Activated T-cell treated with anti-CD3 and anti-CD28 coated beads, Interleukin-2, amount 50 U/mL, for 48 hours (primary cell): ENCODE measurements at regions not wholly inside any gene's neighbourhood (a gene's known extent, or its start where the extent isn't known, plus 50 kb on each side); places are given as distances from the start of the nearest gene placed in this dataset.

ENCODE experiments used
- DNase-seq, 2 experiments: peaks; one replicate each; pipeline ENCODE4 v3.0.0-alpha.2; 2020

DNA sequence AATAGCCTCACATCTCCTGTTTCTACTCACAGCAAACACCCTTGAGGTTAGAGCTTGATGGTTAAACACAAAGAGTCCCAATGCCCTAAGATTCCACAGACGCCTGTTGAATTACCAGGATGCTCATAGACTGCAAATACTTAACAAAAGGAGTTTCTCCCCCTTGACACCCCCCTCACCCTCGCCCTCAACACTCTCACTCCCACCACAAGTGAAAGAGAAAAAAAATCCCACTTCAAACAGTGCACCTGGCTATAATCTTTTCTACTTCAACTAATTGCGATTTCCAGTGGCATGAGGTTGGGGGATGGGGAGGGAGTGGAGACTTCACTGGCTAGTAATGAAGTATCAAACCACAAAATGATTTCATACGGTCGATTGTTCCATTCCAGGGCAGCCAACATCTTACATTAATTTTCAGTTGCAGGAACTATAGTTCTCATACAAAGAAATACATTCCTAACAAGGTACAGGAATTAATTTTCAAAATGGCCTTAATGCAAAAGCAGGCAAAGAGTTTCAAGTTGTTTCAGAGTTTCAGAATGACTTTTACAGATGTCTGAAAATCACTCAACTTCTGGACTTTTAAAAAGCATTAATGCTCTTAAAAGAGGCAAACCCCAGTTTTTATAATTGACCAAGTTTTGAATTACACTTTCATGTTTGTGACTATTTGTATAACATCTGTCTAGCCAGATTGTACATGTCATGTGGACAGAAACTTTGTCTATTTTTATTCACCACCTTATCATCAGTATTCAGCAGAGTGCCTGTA is 390.7 kb downstream of the C12orf75 start:
- no peak for DNase-seq

DNA sequence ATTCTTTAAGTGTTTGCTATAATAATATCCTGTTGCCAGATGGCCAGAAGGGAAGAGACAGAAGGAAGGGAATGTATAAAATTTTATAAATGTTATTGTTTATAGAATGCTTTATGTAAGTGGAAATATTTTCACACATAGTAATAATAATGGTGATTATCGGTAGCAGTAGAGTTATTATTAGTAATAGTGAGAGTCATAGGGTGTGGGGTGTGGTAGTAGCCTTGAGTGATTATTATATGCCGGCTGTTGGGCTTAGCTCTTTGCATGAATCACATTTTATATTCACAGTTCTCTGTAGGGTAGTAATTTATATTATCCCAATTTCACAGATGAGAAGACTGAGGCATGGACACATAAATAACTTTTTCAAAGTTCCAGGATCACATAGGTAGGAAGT is 391.4 kb downstream of the C12orf75 start:
- no peak for DNase-seq

GRCh38 chr12:105723066-105723465 is 392.6 kb downstream of the C12orf75 start:
- DNase-seq, result no peak

- DNase-seq, result no peak
These were observed 393.0 kb downstream of the C12orf75 start for GRCh38 chr12:105723494-105723893.

GRCh38 chr12:105724641-105725040 is 394.1 kb downstream of the C12orf75 start:
- DNase-seq, result no peak

GRCh38 chr12:105725054-105725453 is 394.6 kb downstream of the C12orf75 start:
- DNase-seq, result no peak

DNA sequence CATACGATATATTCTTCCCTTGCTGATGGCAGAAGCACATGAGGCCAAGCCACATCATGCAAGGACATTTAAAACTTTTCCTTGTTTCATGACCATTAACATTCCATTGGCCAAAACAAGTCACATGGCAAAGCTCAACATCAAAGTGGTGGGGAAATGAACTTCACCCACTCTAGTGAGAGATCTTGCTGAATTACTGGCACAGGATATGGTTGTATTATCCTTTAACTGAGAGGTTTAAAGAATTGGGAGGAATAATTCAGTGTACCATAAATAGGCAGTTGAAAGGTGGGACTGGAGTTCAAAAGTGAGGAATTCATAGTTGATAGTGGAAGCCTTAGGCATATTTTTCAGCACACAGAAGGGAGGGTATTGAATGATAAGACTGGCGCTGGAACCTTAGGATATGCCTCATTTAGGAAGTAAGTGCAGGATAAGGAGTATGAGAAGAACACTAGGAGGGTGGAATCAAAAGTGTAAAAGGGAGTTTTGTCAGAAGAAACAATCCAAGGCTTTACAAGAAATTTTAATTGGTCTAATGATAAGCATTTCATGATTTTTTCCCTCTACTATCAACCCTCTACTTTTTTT is 398.8 kb downstream of the C12orf75 start:
- DNase-seq, result no peak

DNA sequence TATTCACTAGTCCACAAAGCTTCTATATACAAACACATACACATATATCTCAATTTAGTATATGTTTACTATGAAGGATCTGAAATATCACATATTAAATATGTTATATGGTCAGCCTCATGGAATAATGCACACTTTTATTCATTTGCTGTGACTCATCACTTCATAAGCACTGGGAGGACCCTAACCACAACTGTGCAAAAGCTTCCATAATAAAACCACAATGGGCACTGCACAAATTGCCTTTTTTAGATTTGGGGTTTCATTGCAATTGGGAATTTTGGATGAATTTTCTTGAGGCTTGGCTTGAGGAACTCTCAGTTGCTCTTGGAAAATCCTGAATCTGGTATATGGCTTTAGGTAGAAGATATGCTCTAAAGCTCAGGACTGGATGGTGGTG is 399.4 kb downstream of the C12orf75 start:
- no peak for DNase-seq

DNA sequence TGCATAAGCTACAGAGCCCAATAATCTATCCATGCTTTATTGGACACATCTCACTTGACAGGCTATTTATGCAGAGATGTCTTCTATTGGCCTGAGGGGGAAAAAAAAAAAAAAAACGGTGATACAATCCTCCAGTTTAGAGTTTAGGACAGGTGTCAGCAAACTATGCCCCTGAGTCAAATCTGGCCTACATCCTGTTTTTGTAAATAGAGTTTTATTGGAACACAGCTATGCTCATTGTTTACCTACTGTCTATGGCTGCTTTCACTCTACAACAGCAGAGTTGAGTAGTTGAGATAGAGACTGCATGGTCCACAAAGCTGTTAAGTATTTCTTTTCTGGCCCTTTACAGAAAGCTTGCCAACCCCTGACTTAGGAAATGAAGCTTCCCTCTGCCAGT is 403.1 kb downstream of the C12orf75 start:
- DNase-seq, result no peak

DNA sequence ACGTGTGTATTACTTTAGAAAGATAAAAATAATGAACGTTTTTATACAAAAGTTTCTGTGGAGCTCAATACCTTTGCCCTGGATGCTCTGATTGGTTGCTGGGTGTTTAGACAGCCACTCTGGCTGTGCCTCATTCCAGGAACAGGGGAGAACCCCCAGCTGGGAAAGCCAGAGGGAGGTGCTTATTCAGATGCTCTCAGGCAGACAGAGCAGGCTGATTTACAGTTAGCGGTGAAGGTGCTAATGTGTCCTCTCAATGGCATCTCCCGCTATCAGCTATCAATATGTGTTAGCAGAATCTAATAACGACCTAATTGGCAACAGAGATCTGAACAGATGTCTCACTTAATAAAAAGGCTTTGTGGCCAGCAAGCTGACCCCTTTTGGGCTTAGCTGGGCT is 402.3 kb downstream of the NUAK1 start:
- no peak for DNase-seq

DNA sequence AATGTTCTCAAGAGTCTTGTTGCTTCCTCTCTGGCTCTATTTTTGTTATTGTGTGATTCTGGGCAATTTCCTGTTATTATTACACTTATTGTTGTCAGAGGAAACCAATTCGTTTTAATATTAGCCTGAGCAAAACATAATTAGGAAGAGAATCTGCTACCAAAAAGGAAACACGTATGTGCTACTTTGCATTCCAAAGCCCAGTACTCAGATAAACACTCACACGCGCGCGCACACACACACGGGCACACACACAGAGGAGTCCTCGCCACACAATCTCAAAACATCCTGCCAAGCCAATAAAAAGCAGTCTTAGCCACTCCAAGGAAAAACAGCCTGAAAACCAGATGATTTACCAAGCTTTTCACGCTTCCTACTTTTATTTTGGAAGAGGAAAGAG is 400.7 kb downstream of the NUAK1 start:
- no peak for DNase-seq

GRCh38 chr12:105740369-105740768 is 398.4 kb downstream of the NUAK1 start:
- DNase-seq, result no peak

DNA sequence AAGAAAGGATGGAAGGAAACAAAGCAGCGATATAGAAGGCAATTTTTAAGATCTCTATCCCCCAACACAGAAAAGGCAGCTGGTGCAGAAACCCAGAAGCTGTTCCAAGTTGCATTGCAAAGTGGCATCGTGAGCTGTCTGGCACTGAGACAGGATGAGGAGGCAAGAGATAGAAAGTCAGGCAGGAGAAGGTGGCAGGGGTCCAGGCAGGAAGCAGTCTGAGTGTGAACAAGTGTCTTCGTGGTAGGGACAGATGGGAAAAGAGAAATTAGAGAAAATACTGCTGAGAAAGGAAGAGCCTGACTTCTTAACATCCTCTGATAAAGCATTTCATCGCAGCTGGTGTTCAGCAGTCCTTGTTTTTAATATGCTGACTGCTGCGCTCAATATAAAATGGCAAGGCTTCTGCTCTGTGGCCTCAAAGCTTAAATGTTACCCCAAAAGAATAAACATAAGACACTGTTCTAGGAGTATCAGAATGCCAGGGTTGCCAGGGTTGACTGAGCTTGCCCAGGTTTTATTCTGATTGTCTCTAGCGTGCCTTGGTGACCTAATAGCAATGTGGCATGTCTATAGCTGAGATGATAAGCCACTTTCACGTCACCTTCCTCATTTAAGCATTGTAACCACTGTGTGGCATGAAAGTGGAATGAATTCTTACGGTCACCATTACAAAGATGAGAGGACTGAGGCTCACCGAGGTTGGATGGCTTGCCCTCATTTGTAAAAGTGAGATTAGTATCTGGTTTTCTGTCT is 397.6 kb downstream of the NUAK1 start:
- DNase-seq, result no peak

DNA sequence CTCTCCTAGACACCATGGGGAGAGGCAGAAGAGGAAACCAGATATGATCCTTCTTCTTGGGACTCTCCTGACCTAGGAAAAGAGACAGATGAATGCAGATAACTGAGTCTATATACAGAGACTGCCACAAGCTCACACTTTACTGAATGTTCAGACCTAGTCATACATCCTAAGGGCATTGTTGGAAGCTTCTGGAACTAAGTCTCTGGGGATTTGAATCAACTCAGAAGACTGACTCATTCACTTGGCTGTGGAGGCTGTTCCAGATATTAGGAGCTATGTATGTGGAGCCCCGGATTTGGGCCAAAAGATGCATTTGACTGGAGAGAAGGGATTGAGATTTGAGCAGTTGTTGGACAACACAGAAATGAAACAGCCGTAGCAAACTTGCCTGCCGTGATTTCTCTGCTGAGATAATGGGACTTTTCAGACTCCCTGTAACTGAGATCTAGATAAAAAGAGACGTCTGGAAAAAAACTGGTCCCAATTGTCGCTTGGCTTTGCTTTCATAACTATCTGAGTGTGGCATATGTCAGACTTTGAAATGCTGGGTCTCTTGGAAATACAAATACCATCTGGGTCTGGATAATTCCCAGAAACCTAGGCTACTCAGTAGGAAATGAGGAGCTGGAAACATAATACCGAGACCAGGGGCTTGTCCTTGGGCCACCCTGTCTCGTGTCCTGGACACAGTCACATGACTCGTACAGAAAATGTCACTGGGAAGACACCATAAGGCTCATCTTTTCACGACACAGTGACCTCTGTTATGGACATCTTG is 396.8 kb downstream of the NUAK1 start:
- no peak for DNase-seq

- DNase-seq, result no peak
These were observed 396.2 kb downstream of the NUAK1 start for GRCh38 chr12:105742567-105742874.

DNA sequence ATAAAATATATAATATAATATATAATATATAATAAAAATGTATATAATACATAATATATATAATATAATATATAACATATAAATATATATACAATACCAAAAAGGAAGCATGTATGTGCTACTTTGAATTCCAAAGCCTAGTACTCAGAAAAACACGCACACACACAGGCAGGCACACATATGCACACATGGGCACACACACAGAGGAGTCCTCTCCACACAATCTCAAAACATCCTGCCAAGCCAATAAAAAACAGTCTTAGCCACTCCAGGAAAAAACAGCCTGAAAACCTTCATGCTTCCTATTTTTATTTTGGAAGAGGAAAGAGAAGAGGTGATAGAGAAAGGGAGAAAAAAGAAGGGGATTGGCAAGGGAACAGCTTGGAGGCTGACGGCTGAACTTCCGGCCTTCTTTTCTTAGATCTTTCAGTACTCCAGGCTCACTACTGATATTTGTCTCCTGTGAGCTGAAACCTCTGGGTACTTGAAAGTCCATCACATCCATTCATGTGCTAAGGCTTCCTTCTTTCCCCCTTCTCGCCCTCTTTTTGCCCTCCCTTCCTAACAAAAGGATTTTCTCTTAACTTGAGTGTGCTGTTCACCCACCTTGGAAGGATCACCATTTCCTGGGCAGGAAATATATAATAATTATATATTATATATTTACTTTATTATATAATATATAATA is 394.2 kb downstream of the NUAK1 start:
- DNase-seq, result no peak

DNA sequence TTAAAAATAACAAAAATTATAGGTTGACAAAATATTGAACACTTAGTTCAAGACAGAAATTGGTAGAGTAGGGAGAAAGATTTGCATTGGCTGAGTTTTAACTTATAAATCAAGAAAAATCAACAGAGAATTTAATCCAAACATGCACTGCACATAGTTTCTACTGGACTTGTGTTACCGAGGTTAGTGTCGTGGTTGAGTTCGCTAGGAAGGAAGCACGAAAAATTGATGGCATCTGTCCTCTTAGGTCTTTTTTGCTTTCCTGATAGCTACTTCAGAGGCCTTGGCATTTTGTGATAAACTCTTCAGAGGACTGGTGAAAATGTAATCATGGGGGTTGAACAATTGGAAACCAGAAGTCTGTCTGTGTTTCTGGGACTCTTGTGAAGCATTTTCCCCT is 392.9 kb downstream of the NUAK1 start:
- no peak for DNase-seq

GRCh38 chr12:105748806-105749600 is 389.8 kb downstream of the NUAK1 start:
- DNase-seq, result no peak

- DNase-seq, result no peak
These were observed 388.7 kb downstream of the NUAK1 start for GRCh38 chr12:105750096-105750495.

- DNase-seq, result no peak
These were observed 384.4 kb downstream of the NUAK1 start for GRCh38 chr12:105754313-105754712.

- no peak for DNase-seq
These were observed 381.8 kb downstream of the NUAK1 start for GRCh38 chr12:105756961-105757360.

DNA sequence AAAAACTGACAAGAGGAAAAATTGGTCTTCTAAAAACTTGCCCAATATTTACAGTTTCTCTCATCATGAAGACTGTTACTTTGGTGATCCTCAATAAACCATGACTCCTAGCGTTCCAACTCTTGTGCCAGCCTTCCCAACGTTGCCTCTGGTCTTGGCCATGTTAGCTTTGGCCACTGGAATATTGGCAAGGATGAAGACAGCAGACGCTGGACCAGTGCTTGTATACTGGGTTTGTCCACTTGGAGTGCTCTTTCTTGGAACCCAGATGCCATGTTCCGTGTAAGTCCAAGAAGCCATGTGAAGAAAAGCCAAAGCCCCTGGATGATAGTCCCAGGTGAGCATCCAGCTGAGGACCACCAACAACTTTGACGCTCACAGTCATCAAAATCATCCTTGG is 379.6 kb downstream of the NUAK1 start:
- no peak for DNase-seq
